Endothelial cell of umbilical vein (primary cell): ENCODE measurements at regions not wholly inside any gene's neighbourhood (a gene's known extent, or its start where the extent isn't known, plus 50 kb on each side); places are given as distances from the start of the nearest gene placed in this dataset.

Experiments
- BruUV-seq: library from RNA; stranded (reverse); fragments of 400-500 nt; replicated peaks from 2 replicates; lab custom pipeline; 2021; lab: Mats Ljungman, UMichigan
- CTCF ChIA-PET: fragments of 300-600, 350-600 bp; sonication (Branson Sonifier 250); formaldehyde crosslinking; loops from one replicate; lab custom pipeline; 2021; ENCODE audit warnings: antibody characterized with exemption, inconsistent platforms; lab: Charles Lee
- POLR2A ChIA-PET: fragments of 300-600, 350-600 bp; sonication (Branson Sonifier 250); formaldehyde crosslinking; loops from one replicate; lab custom pipeline; 2021; ENCODE audit warnings: antibody characterized with exemption, inconsistent platforms; lab: Charles Lee
- DNase-seq: peaks from one replicate; pipeline ENCODE4 v3.0.0-alpha.2; 2011; ENCODE audit warnings: low read depth, low spot score
- FAIRE-seq: peaks from 2 replicates; lab custom pipeline; 2011; peaks lifted over from hg19 to GRCh38; lab: Jason Lieb, UNC
- H2AFZ ChIP-seq: 2 replicates; pipeline ENCODE4 v1.6.0; 2012; ENCODE audit warnings: low read depth, low read length, control low read depth, inconsistent platforms
- H3K27ac ChIP-seq: 2 replicates; pipeline ENCODE4 v1.5.1; 2011; ENCODE audit warnings: low read depth, mild to moderate bottlenecking, control low read depth, low read length, moderate library complexity; ENCODE audit not compliant: insufficient read depth
- H3K27me3 ChIP-seq, 2 experiments: 2 replicates each; pipeline versions ENCODE4 v1.6.0 to v1.6.1; 2011; ENCODE audit warnings: low read length in 2 of 2, mixed read lengths in 1 of 2; ENCODE audit not compliant: control insufficient read depth in 2 of 2, insufficient read depth in 2 of 2
- H3K36me3 ChIP-seq, 2 experiments: 2 replicates in 1 of 2; 3 replicates in 1 of 2; pipeline ENCODE4 v1.5.1; 2011; ENCODE audit warnings: low read length in 2 of 2, mild to moderate bottlenecking in 1 of 2, moderate library complexity in 1 of 2; ENCODE audit not compliant: control insufficient read depth in 2 of 2, insufficient read depth in 2 of 2; ENCODE audit errors: extremely low read depth in 1 of 2
- H3K4me1 ChIP-seq: 3 replicates; pipeline ENCODE4 v1.5.1; 2011; ENCODE audit warnings: mild to moderate bottlenecking, low read length; ENCODE audit not compliant: control insufficient read depth, insufficient read depth; ENCODE audit errors: extremely low read depth
- H3K4me2 ChIP-seq: 2 replicates; pipeline ENCODE4 v1.6.1; 2011; ENCODE audit warnings: low read length, control low read depth, mixed read lengths; ENCODE audit not compliant: insufficient read depth
- H3K4me3 ChIP-seq, 3 experiments: fragments of 200-600 bp in 1 of 3; sonication (generic), shearing (Covaris generic) in 1 of 3; replicated peaks in 1 of 3; 2 replicates each; pipeline ENCODE4 v1.5.1; 2011 to 2016; ENCODE audit warnings: control low read depth in 3 of 3, low read length in 3 of 3, mild to moderate bottlenecking in 2 of 3, inconsistent platforms in 1 of 3, low read depth in 1 of 3, moderate library complexity in 1 of 3; ENCODE audit not compliant: insufficient read depth in 1 of 3
- H3K79me2 ChIP-seq: 2 replicates; pipeline ENCODE4 v1.6.0; 2012; ENCODE audit warnings: low read length, inconsistent platforms; ENCODE audit not compliant: control insufficient read depth, insufficient read depth
- H3K9ac ChIP-seq: replicated peaks from 2 replicates; pipeline ENCODE3; 2011; ENCODE audit warnings: low read length, control low read depth; ENCODE audit not compliant: insufficient read depth; ENCODE audit errors: extremely low read depth
- H3K9me1 ChIP-seq: replicated peaks from 3 replicates; pipeline ENCODE4 v1.6.0; 2011; ENCODE audit warnings: mild to moderate bottlenecking, low read length; ENCODE audit not compliant: control insufficient read depth, insufficient read depth; ENCODE audit errors: extremely low read depth
- H3K9me3 ChIP-seq: replicated peaks from 2 replicates; pipeline ENCODE4 v1.5.1; 2012; ENCODE audit warnings: low read length, inconsistent platforms; ENCODE audit not compliant: control insufficient read depth, insufficient read depth
- H4K20me1 ChIP-seq: replicated peaks from 2 replicates; pipeline ENCODE3; 2011; ENCODE audit warnings: mild to moderate bottlenecking, low read length; ENCODE audit not compliant: control insufficient read depth, insufficient read depth; ENCODE audit errors: extremely low read depth
- EZH2 ChIP-seq: IDR thresholded peaks from 2 replicates; pipeline ENCODE4 v1.6.1; 2012; ENCODE audit warnings: borderline replicate concordance, low read depth, mild to moderate bottlenecking, moderate library complexity, low read length, inconsistent platforms; ENCODE audit not compliant: severe bottlenecking
- FOS ChIP-seq: IDR thresholded peaks from 2 replicates; pipeline ENCODE4 v1.6.1; 2011; ENCODE audit warnings: mild to moderate bottlenecking, low read length, moderate library complexity, borderline replicate concordance; ENCODE audit not compliant: insufficient read depth
- GATA2 ChIP-seq: IDR thresholded peaks from 2 replicates; pipeline ENCODE4 v1.7.0; 2011; ENCODE audit warnings: low read depth, mild to moderate bottlenecking, moderate library complexity, mixed read lengths, low read length; ENCODE audit not compliant: insufficient read length, insufficient read depth
- JUN ChIP-seq: IDR thresholded peaks from 2 replicates; pipeline ENCODE4 v1.6.1; 2011; ENCODE audit warnings: borderline replicate concordance, low read depth; ENCODE audit not compliant: insufficient read length, insufficient read depth
- MYC ChIP-seq: IDR thresholded peaks from one replicate; pipeline ENCODE4 v1.6.1; 2011; ENCODE audit warnings: mild to moderate bottlenecking, low read depth, low read length
- POLR2A ChIP-seq: IDR thresholded peaks from 2 replicates; pipeline ENCODE4 v1.6.1; 2012; ENCODE audit warnings: low read depth, mild to moderate bottlenecking, control low read depth, low read length
- POLR2AphosphoS5 ChIP-seq: IDR thresholded peaks from 2 replicates; pipeline ENCODE4 v1.6.1; 2012; ENCODE audit warnings: low read depth, mild to moderate bottlenecking, control low read depth, low read length, moderate library complexity; ENCODE audit not compliant: insufficient read depth
- dilution Hi-C: fragments of 300-500 bp; cut with MboI; formaldehyde crosslinking; loops from one replicate; pipeline ENCODE4 v1.15.0; 2019; ENCODE audit warnings: low sequenced_read_pairs; ENCODE audit not compliant: extremely low pct_ligation_motif_present
- intact Hi-C: fragments of 100-400 bp; cut with micrococcal nuclease; formaldehyde crosslinking; loops from one replicate; pipeline ENCODE4 v1.10.0; 2022
- TF ChIP-seq, protein P1 (sequence below), 2 donors: IDR thresholded peaks; 1 replicate in 1 of 2; 2 replicates in 1 of 2; pipeline ENCODE4 v1.5.1; 2011; ENCODE audit warnings: low read length in 2 of 2, mild to moderate bottlenecking in 2 of 2, moderate library complexity in 2 of 2, control low read depth in 1 of 2, inconsistent platforms in 1 of 2, low read depth in 1 of 2; ENCODE audit not compliant: insufficient read depth in 1 of 2; ENCODE audit errors: extremely low read depth in 1 of 2
- TF ChIP-seq, protein P2 (sequence below): IDR thresholded peaks from 2 replicates; pipeline ENCODE4 v1.6.1; 2011; ENCODE audit not compliant: insufficient read depth, insufficient read length

DNA sequence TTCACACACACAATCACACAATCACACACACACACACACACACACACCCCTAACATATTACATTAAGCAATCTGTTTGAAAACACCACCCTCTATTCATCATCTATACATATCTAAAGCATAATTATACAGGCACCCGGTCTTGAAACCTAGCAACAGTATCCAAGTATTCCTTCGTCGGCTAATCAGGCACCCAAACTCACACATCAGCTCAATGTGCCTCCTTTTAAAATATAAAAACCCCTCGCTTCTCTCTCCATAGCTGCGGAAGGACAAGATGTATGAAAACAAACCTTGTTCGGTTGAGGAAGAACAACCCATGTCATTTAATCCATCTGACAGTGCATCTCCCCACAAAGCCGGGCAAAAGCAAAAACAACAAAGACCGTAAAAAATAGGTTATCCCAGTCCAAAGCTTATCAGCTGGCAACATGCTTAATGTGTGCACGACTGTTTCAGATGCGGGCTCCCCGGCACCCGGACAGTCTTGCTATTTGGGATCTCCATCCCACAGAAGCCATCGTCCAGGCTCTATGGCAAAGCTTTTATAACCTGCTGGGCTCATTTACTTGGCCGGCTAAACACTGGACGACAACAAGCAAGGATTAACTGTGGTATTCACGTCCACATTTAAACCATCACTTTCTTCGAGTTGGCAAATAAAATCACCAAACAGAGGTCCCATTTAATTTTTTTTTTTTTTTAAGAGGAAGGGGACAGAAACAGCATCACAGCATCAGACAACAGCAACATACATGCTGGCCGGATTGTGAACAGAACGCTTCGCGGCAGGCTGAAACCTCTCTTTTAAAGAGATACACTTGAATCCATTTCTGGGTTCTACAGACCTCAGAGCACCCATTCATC lies 365.5 kb downstream of the SHANK2 start:
- no peaks in the 10 kb centered on the region for H3K79me2 ChIP-seq
- no peak overlapping the region for H3K4me2 ChIP-seq
- ChIA-PET POLR2A (no interaction called here), CTCF (no interaction called here)
- no peaks in the 10 kb centered on the region for H3K9me1 ChIP-seq
- no peak overlapping the region for H2AFZ ChIP-seq
- H3K4me3 ChIP-seq, result no peak overlapping the region
- no peaks in the 10 kb centered on the region for H3K36me3 ChIP-seq
- H3K4me1 ChIP-seq, result no peaks in the 10 kb centered on the region
- no peak for DNase-seq
- H3K27ac ChIP-seq, result no peak overlapping the region
- no TSS peak for BruUV-seq
- no peak overlapping the region for H3K9ac ChIP-seq
- TF ChIP-seq FOS (no peak), EZH2 (no peak), JUN (no peak), MYC (no peak), POLR2A (no peak), GATA2 (no peak), POLR2AphosphoS5 (no peak)
- TF ChIP-seq, protein P1, sequence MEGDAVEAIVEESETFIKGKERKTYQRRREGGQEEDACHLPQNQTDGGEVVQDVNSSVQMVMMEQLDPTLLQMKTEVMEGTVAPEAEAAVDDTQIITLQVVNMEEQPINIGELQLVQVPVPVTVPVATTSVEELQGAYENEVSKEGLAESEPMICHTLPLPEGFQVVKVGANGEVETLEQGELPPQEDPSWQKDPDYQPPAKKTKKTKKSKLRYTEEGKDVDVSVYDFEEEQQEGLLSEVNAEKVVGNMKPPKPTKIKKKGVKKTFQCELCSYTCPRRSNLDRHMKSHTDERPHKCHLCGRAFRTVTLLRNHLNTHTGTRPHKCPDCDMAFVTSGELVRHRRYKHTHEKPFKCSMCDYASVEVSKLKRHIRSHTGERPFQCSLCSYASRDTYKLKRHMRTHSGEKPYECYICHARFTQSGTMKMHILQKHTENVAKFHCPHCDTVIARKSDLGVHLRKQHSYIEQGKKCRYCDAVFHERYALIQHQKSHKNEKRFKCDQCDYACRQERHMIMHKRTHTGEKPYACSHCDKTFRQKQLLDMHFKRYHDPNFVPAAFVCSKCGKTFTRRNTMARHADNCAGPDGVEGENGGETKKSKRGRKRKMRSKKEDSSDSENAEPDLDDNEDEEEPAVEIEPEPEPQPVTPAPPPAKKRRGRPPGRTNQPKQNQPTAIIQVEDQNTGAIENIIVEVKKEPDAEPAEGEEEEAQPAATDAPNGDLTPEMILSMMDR (IDR thresholded peaks at IDR 0.05; ENCODE audit: extremely low read depth in 1 of 2, insufficient read depth in 1 of 2, low read depth in 1 of 2, low read length in 2 of 2), result no peak
- TF ChIP-seq, protein P2, sequence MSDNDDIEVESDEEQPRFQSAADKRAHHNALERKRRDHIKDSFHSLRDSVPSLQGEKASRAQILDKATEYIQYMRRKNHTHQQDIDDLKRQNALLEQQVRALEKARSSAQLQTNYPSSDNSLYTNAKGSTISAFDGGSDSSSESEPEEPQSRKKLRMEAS, result no peak
- FAIRE-seq, result no peak
- intact Hi-C loops (no loop called here), dilution Hi-C loops (no loop called here)
- peaks cover 7% of the 10 kb centered on the region for H3K9me3 ChIP-seq
- H4K20me1 ChIP-seq, result no peaks in the 10 kb centered on the region
- no peaks in the 10 kb centered on the region for H3K27me3 ChIP-seq
